Small intestine (tissue), 7 donors: ENCODE measurements at regions not wholly inside any gene's neighbourhood (a gene's known extent, or its start where the extent isn't known, plus 50 kb on each side); places are given as distances from the start of the nearest gene placed in this dataset.
A peak's percentile ranks its signal among the peaks of the same experiment; 100 is the strongest.

ENCODE experiments used
- DNase-seq, 2 donors: peaks; one replicate each; pipeline versions ENCODE4 v3.0.0 to v3.0.0-alpha.2; 2013
- FAIRE-seq: peaks from 2 replicates; lab custom pipeline; 2012; peaks lifted over from hg19 to GRCh38; lab: Jason Lieb, UNC
- H3K27ac ChIP-seq, 3 donors: one replicate each; pipeline ENCODE4 v1.5.1; 2013; ENCODE audit warnings: low read length in 2 of 3, mild to moderate bottlenecking in 2 of 3, control low read depth in 1 of 3, inconsistent platforms in 1 of 3, low read depth in 1 of 3, moderate library complexity in 1 of 3
- H3K27me3 ChIP-seq, 3 donors: one replicate each; pipeline ENCODE4 v1.6.1; 2013; ENCODE audit warnings: low read length in 3 of 3, inconsistent platforms in 1 of 3; ENCODE audit not compliant: control insufficient read depth in 3 of 3, insufficient read depth in 3 of 3
- H3K36me3 ChIP-seq, 3 donors: one replicate each; pipeline ENCODE4 v1.6.1; 2013; ENCODE audit warnings: low read length in 3 of 3, inconsistent platforms in 1 of 3, low read depth in 1 of 3, mild to moderate bottlenecking in 1 of 3, moderate library complexity in 1 of 3; ENCODE audit not compliant: control insufficient read depth in 3 of 3, insufficient read depth in 2 of 3
- H3K4me1 ChIP-seq, 3 donors: one replicate each; pipeline ENCODE4 v1.6.1; 2013; ENCODE audit warnings: low read length in 2 of 3, inconsistent platforms in 1 of 3, low read depth in 1 of 3, mild to moderate bottlenecking in 1 of 3, moderate library complexity in 1 of 3; ENCODE audit not compliant: control insufficient read depth in 3 of 3, insufficient read depth in 2 of 3
- H3K4me3 ChIP-seq, 3 donors: one replicate each; pipeline ENCODE4 v1.5.1; 2013; ENCODE audit warnings: low read length in 3 of 3, control low read depth in 1 of 3, inconsistent platforms in 1 of 3, low read depth in 1 of 3, mild to moderate bottlenecking in 1 of 3, moderate library complexity in 1 of 3
- H3K9me3 ChIP-seq, 2 donors: one replicate each; pipeline ENCODE4 v1.6.1; 2013; ENCODE audit warnings: low read depth in 1 of 2, low read length in 1 of 2; ENCODE audit not compliant: control insufficient read depth in 2 of 2, insufficient read depth in 1 of 2
- WGBS, 3 donors: extraction: QIAGEN DNeasy Blood & Tissue Kit; methylation state at CpG; one replicate each; pipeline ENCODE4 v1.1.7; 2013; 5-methylcytosine and 5-hydroxymethylcytosine counted together
- donor health status: healthy with polysubstance abuse.
- donor health status: control.
- donor health status: control.
- donor health status: Bipolar disorder and iron deficiency.
- donor health status: healthy.

DNA sequence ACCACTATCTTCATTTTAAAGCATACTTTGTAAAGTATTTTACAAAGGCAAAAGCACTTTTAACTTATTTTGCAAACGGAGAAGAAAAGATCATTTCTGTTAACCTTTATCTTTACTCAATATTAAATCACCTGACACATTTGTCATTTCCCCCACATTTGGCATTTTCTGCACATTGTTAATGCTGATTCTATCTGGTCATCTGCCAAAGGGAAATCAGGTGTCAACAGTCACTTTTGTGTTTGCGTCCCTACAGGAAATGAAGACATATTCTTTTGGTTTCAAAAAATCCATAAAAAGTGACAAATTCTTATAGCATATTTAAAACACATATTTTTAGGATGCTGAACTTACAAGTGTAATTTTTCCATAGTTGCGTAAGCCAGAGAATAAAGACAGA is 191.3 kb upstream of the TMEM161B start:
- Histone ChIP-seq H3K27ac (no peak overlapping the region), H3K27me3 (no peaks in the 10 kb centered on the region), H3K9me3 (no peaks in the 10 kb centered on the region), H3K4me3 (no peak overlapping the region), H3K4me1 (no peaks in the 10 kb centered on the region), H3K36me3 (no peaks in the 10 kb centered on the region)
- DNase-seq (no peak), FAIRE-seq (no peak)
- 78 to 82% (median 81%) methylated on average over 3 of the region's 3 CpGs for WGBS, 3 donors

GRCh38 chr5:88452820-88453219 is 184.2 kb upstream of the TMEM161B start:
- Histone ChIP-seq H3K27me3 (no peaks in the 10 kb centered on the region), H3K36me3 (no peaks in the 10 kb centered on the region), H3K4me1 (no peaks in the 10 kb centered on the region), H3K4me3 (no peak overlapping the region), H3K9me3 (no peaks in the 10 kb centered on the region), H3K27ac (no peak overlapping the region)
- 7 to 20% (median 11%) methylated on average over 1 of the region's 1 CpG for whole genome bisulfite sequencing, 3 donors
- FAIRE-seq (no peak), DNase-seq (peak in 1 of 2 donors; percentile 22)

DNA sequence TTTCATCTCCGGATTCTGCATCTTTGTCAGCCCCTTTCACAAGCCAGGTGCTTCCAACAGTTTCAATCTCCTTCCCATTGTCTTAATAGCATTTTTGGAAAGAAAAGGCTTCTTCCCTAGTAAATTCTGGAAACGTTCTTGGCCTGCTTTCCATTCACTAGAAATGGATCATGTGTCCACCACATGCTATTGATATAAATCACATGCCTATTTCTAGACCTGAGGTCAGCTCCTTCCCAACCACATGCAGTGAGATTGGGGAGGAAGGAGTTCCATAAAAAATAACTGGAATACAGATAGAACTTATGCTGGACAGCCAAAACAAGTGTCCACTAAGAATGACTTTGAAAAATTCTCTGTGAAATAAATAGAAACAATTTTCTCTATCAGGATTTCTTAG is 181.6 kb upstream of the TMEM161B start:
- FAIRE-seq (no peak), DNase-seq (no peak)
- 57 to 65% (median 59%) methylated on average over 2 of the region's 2 CpGs for WGBS, 3 donors

GRCh38 chr5:88438006-88438405 is 169.4 kb upstream of the TMEM161B start:
- peaks cover 0 to 5% of the 10 kb centered on the region in 2 donors for H3K9me3 ChIP-seq
- H3K36me3 ChIP-seq: no peaks in the 10 kb centered on the region
- 58 to 67% (median 59%) methylated on average over 1 of the region's 1 CpG for WGBS, 3 donors
- H3K4me1 ChIP-seq: no peaks in the 10 kb centered on the region
- no peak for FAIRE-seq
- H3K27me3 ChIP-seq: peaks cover 0 to 3% (median 0%) of the 10 kb centered on the region in 3 donors
- no peak for DNase-seq
- H3K27ac ChIP-seq: no peak overlapping the region
- no peak overlapping the region for H3K4me3 ChIP-seq

More for the DNA sequence above, 181.6 kb upstream of the TMEM161B start:
- no peaks in the 10 kb centered on the region for H3K4me1 ChIP-seq
- H3K27ac ChIP-seq: no peak overlapping the region
- H3K27me3 ChIP-seq: no peaks in the 10 kb centered on the region
- H3K36me3 ChIP-seq: no peaks in the 10 kb centered on the region
- no peak overlapping the region for H3K4me3 ChIP-seq
- no peaks in the 10 kb centered on the region for H3K9me3 ChIP-seq

DNA sequence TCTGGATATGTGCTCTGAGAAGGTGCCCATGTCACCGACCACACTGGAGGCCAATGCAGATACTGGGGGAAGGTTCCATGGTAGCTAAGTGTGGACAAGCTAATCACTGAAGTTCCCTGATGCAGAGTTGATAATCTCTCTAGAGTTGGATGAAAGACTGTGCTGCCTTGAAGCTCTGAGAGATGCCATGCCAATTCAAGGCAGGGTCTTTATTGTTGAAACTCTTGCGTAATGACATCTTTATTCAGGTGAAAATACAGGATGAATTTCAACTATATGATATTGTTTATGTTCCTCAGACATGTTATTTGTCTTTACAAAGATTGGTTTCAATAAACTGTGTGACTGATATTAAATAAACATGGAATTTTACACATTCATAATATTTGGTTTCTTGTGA is 167.6 kb upstream of the TMEM161B start:
- Histone ChIP-seq H3K27me3 (peaks cover 0 to 3% (median 0%) of the 10 kb centered on the region in 3 donors), H3K36me3 (no peaks in the 10 kb centered on the region), H3K27ac (no peak overlapping the region), H3K4me1 (no peaks in the 10 kb centered on the region), H3K4me3 (no peak overlapping the region), H3K9me3 (peaks cover 0 to 5% of the 10 kb centered on the region in 2 donors)
- FAIRE-seq (no peak), DNase-seq (no peak)
- 96 to 100% (median 98%) methylated on average over 2 of the region's 2 CpGs for WGBS, 3 donors

GRCh38 chr5:88428633-88429032 is 160.0 kb upstream of the TMEM161B start:
- Histone ChIP-seq H3K4me1 (no peaks in the 10 kb centered on the region), H3K9me3 (no peaks in the 10 kb centered on the region), H3K27me3 (no peaks in the 10 kb centered on the region), H3K27ac (no peak overlapping the region), H3K4me3 (no peak overlapping the region), H3K36me3 (no peaks in the 10 kb centered on the region)
- no peak for DNase-seq
- FAIRE-seq: no peak
- 29 to 48% (median 32%) methylated on average over 1 of the region's 1 CpG for WGBS, 3 donors

DNA sequence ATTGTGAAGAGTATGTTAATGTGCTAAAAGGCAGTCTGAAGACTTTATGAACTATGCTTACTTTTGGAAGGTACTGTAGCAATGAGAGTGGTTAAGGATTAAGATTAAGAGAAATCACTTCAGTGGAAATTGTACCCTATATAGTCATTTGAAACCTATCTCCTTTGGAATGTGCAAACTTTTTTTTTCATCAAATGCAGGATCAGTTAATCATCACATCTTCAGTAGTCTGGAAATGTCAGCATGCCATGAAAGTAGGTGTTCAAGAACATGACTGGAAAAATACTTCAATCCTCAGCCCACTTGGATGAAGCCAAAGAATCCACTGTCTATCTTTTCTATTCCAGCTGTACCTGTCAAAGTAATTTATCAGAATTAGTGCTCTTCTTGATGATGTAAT is 157.8 kb upstream of the TMEM161B start:
- FAIRE-seq (no peak), DNase-seq (no peak)
- no peaks in the 10 kb centered on the region for H3K9me3 ChIP-seq
- H3K36me3 ChIP-seq: no peaks in the 10 kb centered on the region
- no peaks in the 10 kb centered on the region for H3K27me3 ChIP-seq
- no peak overlapping the region for H3K27ac ChIP-seq
- H3K4me3 ChIP-seq: no peak overlapping the region
- H3K4me1 ChIP-seq: no peaks in the 10 kb centered on the region

DNA sequence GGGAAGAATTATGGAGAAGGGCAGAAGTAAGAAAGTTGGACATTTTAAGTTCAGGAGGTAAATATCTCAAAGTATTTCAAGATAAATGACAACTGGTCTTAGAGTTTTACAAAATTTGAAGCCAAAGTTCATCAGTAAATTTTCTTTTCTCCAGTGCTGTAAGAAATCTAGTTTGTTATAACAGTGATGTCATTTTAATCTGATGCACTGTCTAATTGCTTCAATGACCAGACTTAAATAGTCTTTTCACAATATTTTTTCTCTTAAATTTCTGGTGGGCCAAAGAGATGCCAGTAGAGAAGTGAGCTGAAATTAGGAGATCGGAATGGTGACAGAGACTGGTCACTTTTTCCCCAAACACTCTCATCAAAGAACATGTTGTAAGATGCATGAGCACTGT is 156.5 kb upstream of the TMEM161B start:
- FAIRE-seq (no peak), DNase-seq (no peak)
- Histone ChIP-seq H3K4me1 (no peaks in the 10 kb centered on the region), H3K36me3 (no peaks in the 10 kb centered on the region), H3K9me3 (no peaks in the 10 kb centered on the region), H3K27ac (no peak overlapping the region), H3K27me3 (no peaks in the 10 kb centered on the region), H3K4me3 (no peak overlapping the region)
- 90 to 97% (median 93%) methylated on average over 1 of the region's 1 CpG for WGBS, 3 donors

GRCh38 chr5:88419931-88420330 is 151.3 kb upstream of the TMEM161B start:
- H3K27me3 ChIP-seq: no peaks in the 10 kb centered on the region
- DNase-seq (no peak), FAIRE-seq (no peak)
- no peak overlapping the region for H3K4me3 ChIP-seq
- 80 to 84% (median 81%) methylated on average over 3 of the region's 3 CpGs for WGBS, 3 donors
- no peaks in the 10 kb centered on the region for H3K9me3 ChIP-seq
- no peaks in the 10 kb centered on the region for H3K4me1 ChIP-seq
- H3K36me3 ChIP-seq: no peaks in the 10 kb centered on the region
- no peak overlapping the region for H3K27ac ChIP-seq
